ENCODE measurements at regions not wholly inside any gene's neighbourhood (a gene's known extent, or its start where the extent isn't known, plus 50 kb on each side); places are given as distances from the start of the nearest gene placed in this dataset.

- intact Hi-C loops (cut with DNase I; ENCODE audit: low total_unique reads) (no loop called here), in situ Hi-C loops (cut with MboI; ENCODE audit: low pct_ligation_motif_present in 1 of 4, low pct_unique_long_range_greater_than_20kb in 1 of 4, low sequenced_read_pairs in 3 of 4) (no loop called here)
- no peaks in the 10 kb centered on the region for H3K36me3 ChIP-seq
- no peak for TF ChIP-seq POLR2AphosphoS5 (IDR thresholded peaks at IDR 0.05)
- no peak for TF ChIP-seq EP300 (IDR thresholded peaks at IDR 0.05; ENCODE audit: low read depth)
- TF ChIP-seq CTCF (IDR thresholded peaks at IDR 0.05) = no peak
- TF ChIP-seq POLR2A (IDR thresholded peaks at IDR 0.05) = no peak
- no peak overlapping the region for H3K4me3 ChIP-seq
- H3K9me3 ChIP-seq = no peaks in the 10 kb centered on the region
- peaks cover 34% of the 10 kb centered on the region for H3K27me3 ChIP-seq
- WGBS, 2 donors (ENCODE audit: low coverage in 1 of 2) = 68% methylated on average over 3 of the region's 3 CpGs; no CpG with 5 or more reads in 1 of the 2 donors
- H3K27ac ChIP-seq = no peak overlapping the region
- DNase-seq = no peak
- no peaks in the 10 kb centered on the region for H3K4me1 ChIP-seq
These were observed 254.5 kb downstream of the TFCP2L1 start for GRCh38 chr2:121030523-121030922.

- in situ Hi-C loops (cut with MboI; ENCODE audit: low pct_ligation_motif_present in 1 of 4, low pct_unique_long_range_greater_than_20kb in 1 of 4, low sequenced_read_pairs in 3 of 4) (no loop called here), intact Hi-C loops (cut with DNase I; ENCODE audit: low total_unique reads) (no loop called here)
- H3K9me3 ChIP-seq = no peaks in the 10 kb centered on the region
- no peak overlapping the region for H3K4me3 ChIP-seq
- H3K36me3 ChIP-seq = no peaks in the 10 kb centered on the region
- H3K27me3 ChIP-seq = peaks cover 34% of the 10 kb centered on the region
- H3K4me1 ChIP-seq = peaks cover 0 to 7% (median 0%) of the 10 kb centered on the region in 4 donors
- no peak for DNase-seq
- no peak overlapping the region for H3K27ac ChIP-seq
- no peak for TF ChIP-seq CTCF (IDR thresholded peaks at IDR 0.05)
- no peak for TF ChIP-seq EP300 (IDR thresholded peaks at IDR 0.05; ENCODE audit: low read depth)
- TF ChIP-seq POLR2A (IDR thresholded peaks at IDR 0.05) = no peak
- no peak for TF ChIP-seq POLR2AphosphoS5 (IDR thresholded peaks at IDR 0.05)
- WGBS, 2 donors (ENCODE audit: low coverage in 1 of 2) = 92 to 93% methylated on average over 7 to 12 of the region's 12 CpGs
These were observed 253.2 kb downstream of the TFCP2L1 start for GRCh38 chr2:121031568-121032340.

- Histone ChIP-seq H3K4me1 (peaks cover 0 to 7% (median 0%) of the 10 kb centered on the region in 4 donors), H3K27me3 (peaks cover 31% of the 10 kb centered on the region), H3K4me3 (no peak overlapping the region), H3K27ac (no peak overlapping the region), H3K9me3 (no peaks in the 10 kb centered on the region), H3K36me3 (no peaks in the 10 kb centered on the region)
- intact Hi-C loops (cut with DNase I; ENCODE audit: low total_unique reads) = no loop called here
- DNase-seq = no peak
- 66 to 68% methylated on average over 5 to 7 of the region's 7 CpGs for WGBS, 2 donors (ENCODE audit: low coverage in 1 of 2)
- no peak for TF ChIP-seq EP300 (IDR thresholded peaks at IDR 0.05; ENCODE audit: low read depth)
- TF ChIP-seq CTCF (IDR thresholded peaks at IDR 0.05) = no peak
- TF ChIP-seq POLR2A (IDR thresholded peaks at IDR 0.05) = no peak
- no peak for TF ChIP-seq POLR2AphosphoS5 (IDR thresholded peaks at IDR 0.05)
- in situ Hi-C loops (cut with MboI; ENCODE audit: low pct_ligation_motif_present in 1 of 4, low pct_unique_long_range_greater_than_20kb in 1 of 4, low sequenced_read_pairs in 3 of 4) = no loop called here
These were observed 251.5 kb downstream of the TFCP2L1 start for GRCh38 chr2:121033461-121033996.

GRCh38 chr2:121034551-121034950, 250.5 kb downstream of the TFCP2L1 start:
- H3K27ac ChIP-seq = no peak overlapping the region
- DNase-seq = no peak

More at GRCh38 chr2:121034551-121034950, 250.5 kb downstream of the TFCP2L1 start:
- Histone ChIP-seq H3K36me3 (no peaks in the 10 kb centered on the region), H3K9me3 (no peaks in the 10 kb centered on the region), H3K27me3 (peaks cover 27% of the 10 kb centered on the region), H3K4me1 (peaks cover 0 to 7% (median 0%) of the 10 kb centered on the region in 4 donors), H3K4me3 (no peak overlapping the region)
- TF ChIP-seq POLR2AphosphoS5 (IDR thresholded peaks at IDR 0.05) (no peak), EP300 (IDR thresholded peaks at IDR 0.05; ENCODE audit: low read depth) (no peak), POLR2A (IDR thresholded peaks at IDR 0.05) (no peak), CTCF (IDR thresholded peaks at IDR 0.05) (no peak)
- 72% methylated on average over 5 of the region's 5 CpGs; no CpG with 5 or more reads in 1 of the 2 donors for WGBS, 2 donors (ENCODE audit: low coverage in 1 of 2)
- intact Hi-C loops (cut with DNase I; ENCODE audit: low total_unique reads) (no loop called here), in situ Hi-C loops (cut with MboI; ENCODE audit: low pct_ligation_motif_present in 1 of 4, low pct_unique_long_range_greater_than_20kb in 1 of 4, low sequenced_read_pairs in 3 of 4) (no loop called here)
